RWPE1 (cell line): ENCODE measurements at regions not wholly inside any gene's neighbourhood (a gene's known extent, or its start where the extent isn't known, plus 50 kb on each side); places are given as distances from the start of the nearest gene placed in this dataset.
"Not testable (repeated sequence)": the region's sequence is repeated elsewhere in the genome, so short reads cannot be mapped to it uniquely, and the experiment has no call there.

ENCODE experiments used
- CTCF ChIA-PET: fragments of 350-600 bp; sonication (Branson Sonifier 250); formaldehyde crosslinking; extraction: SDS; loops from one replicate; lab custom pipeline; 2021; lab: Yijun Ruan, JAX
- POLR2A ChIA-PET: fragments of 400-600 bp; formaldehyde crosslinking; extraction: SDS; loops from one replicate; lab custom pipeline; 2020; ENCODE audit warnings: antibody characterized with exemption; ENCODE audit not compliant: low non-redundant PET; lab: Yijun Ruan, JAX
- DNase-seq: peaks from one replicate; pipeline ENCODE4 v3.0.0; 2012; ENCODE audit warnings: low spot score
- H3K27ac ChIP-seq: fragments of 450-650 bp; 2 replicates; pipeline ENCODE4 v1.5.1; 2017
- CTCF ChIP-seq: fragments of 450-650 bp; conservative IDR thresholded peaks from 2 replicates; pipeline ENCODE4 v1.5.1; 2017; ENCODE audit warnings: low read depth, mild to moderate bottlenecking

GRCh38 chr4:31877429-31877828 lies 1157.3 kb downstream of the PCDH7 start:
- no peak for TF ChIP-seq CTCF
- H3K27ac ChIP-seq, result no peak overlapping the region
- ChIA-PET POLR2A (no interaction called here), CTCF (no interaction called here)
- DNase-seq, result no peak

DNA sequence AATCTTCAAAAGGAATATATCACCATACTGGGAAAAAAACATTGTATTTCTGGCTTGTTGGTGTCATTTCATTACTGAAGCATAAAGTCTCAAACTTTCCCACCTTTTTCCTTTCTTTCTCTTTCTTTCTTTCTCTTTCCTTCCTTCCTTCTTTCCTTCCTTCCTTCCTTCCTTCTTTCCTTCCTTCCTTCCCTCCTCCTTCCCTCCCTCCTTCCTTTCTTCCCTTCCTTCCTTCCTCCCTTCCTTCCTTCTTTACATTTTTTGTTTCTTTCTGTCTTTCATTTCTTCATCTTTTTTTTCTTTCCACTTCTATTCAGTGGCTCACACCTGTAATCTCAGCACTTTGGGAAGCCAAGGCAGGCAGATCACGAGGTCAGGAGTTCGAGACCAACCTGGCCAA lies 1160.7 kb downstream of the PCDH7 start:
- H3K27ac ChIP-seq, POLR2A ChIA-PET, CTCF ChIA-PET, DNase-seq: not testable (repeated sequence)

GRCh38 chr4:31896349-31896748 lies 1176.2 kb downstream of the PCDH7 start:
- no peak overlapping the region for H3K27ac ChIP-seq
- CTCF ChIA-PET, result no interaction called here
- POLR2A ChIA-PET, result no interaction called here
- DNase-seq, result no peak
- no peak for TF ChIP-seq CTCF

GRCh38 chr4:31905363-31905762 lies 1185.2 kb downstream of the PCDH7 start:
- no peak for TF ChIP-seq CTCF
- DNase-seq, result no peak
- CTCF ChIA-PET, result no interaction called here

DNA sequence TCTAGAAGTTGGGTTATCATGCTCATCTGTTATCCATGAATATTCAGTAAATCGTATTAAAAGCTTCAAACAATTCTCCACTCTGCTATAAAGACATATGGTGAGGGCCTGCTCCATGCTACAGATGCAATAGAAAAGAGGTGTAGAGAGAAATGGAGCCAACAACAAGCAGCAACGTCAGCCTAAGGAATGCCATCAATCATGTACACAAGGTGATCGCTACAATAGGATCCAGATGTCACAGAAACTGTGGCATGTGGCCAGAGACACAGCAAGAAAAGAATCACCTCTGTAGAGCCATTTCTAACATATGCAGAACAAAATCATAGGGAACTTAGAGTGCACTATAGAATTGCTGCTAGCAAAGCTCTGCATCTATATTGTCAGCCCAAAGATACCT lies 1188.1 kb downstream of the PCDH7 start:
- ChIA-PET POLR2A (interaction anchor here (0.5 kb wide), 1 partner anchor 362 kb away, joined by 3 read pairs; no protein-coding TSS in a partner anchor), CTCF (no interaction called here)
- no peak overlapping the region for H3K27ac ChIP-seq
- TF ChIP-seq CTCF, result no peak
- DNase-seq, result no peak

More at GRCh38 chr4:31905363-31905762, 1185.2 kb downstream of the PCDH7 start:
- POLR2A ChIA-PET, result no interaction called here
- H3K27ac ChIP-seq, result no peak overlapping the region

- CTCF ChIA-PET, result no interaction called here
- POLR2A ChIA-PET, result no interaction called here
- no peak for TF ChIP-seq CTCF
- no peak overlapping the region for H3K27ac ChIP-seq
- DNase-seq, result peak; percentile 3
Measured at GRCh38 chr4:31917334-31917733, 1197.2 kb downstream of the PCDH7 start.

GRCh38 chr4:31918891-31919290 lies 1198.7 kb downstream of the PCDH7 start:
- TF ChIP-seq CTCF, result no peak
- no peak for DNase-seq
- POLR2A ChIA-PET, result no interaction called here
- CTCF ChIA-PET, result no interaction called here
- no peak overlapping the region for H3K27ac ChIP-seq
